ENCODE measurements at regions not wholly inside any gene's neighbourhood (a gene's known extent, or its start where the extent isn't known, plus 50 kb on each side); places are given as distances from the start of the nearest gene placed in this dataset.

DNA sequence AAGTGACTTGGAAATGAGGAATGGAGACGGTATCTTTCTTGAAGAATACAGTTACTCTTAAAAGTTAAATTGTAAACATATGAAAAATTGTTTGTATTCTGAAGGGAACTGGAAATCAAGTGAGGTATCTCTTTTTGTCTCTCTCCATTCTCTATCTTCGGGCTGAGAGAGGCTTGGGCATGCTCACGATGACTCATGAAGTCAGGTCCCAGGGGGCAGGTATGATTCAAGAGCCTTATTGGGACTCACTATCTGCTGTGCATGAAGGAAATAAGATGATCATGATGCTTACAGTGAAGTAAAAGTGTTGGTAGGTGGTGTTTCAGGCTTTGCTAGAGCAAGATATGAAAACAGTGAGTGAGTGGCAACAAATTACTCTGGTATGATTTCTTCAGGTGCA, 200.4 kb upstream of the PITX2 start:
- intact Hi-C loops (cut with DNase I) = no loop called here
- no peak for ATAC-seq (ENCODE audit: poor library complexity)
- DNase-seq = no peak

DNA sequence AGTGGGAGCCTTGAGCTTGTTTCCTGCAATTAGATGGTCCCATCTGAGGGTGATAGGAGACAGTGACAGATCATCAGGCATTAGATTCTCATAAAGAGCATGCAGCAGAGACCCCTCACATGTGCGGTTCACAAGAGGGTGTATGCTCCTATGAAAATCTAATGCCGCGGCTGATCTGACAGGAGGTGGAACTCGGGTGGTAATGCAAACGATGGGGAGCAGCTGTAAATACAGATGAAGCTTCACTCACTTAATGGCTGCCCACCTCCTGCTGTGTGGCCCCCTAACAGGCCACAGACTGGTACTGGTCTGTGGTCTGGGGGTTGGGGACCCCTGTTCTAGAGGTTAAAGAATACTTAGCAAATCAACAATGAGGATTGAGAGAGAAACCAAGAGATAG, 201.5 kb upstream of the PITX2 start:
- DNase-seq (no peak), ATAC-seq (ENCODE audit: poor library complexity) (no peak)
- intact Hi-C loops (cut with DNase I) = no loop called here

- DNase-seq (no peak), ATAC-seq (ENCODE audit: poor library complexity) (no peak)
- intact Hi-C loops (cut with DNase I) = no loop called here
Measured at GRCh38 chr4:110826656-110827055, 203.8 kb upstream of the PITX2 start.

DNA sequence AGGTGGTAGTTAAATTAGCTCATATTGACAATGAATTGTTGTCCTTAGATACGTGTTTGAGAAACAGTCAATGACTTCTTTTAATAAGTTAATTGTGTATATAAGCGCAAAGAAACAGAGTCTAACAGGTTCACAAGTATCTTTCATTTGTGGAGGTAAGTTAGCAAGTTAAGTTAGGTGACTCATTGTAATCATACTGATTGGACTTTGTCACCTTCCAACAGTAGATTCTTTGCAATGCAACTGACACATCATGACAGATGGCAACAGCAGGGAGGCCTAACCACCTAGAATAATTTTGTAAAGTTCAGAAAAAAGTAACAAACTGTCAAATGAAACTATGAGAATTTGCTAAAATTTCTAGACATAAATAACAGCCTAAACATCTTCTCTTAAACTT, 207.6 kb upstream of the PITX2 start:
- ATAC-seq (ENCODE audit: poor library complexity) = no peak
- DNase-seq = no peak
- intact Hi-C loops (cut with DNase I) = no loop called here

GRCh38 chr4:110837896-110838450, 215.1 kb upstream of the PITX2 start:
- intact Hi-C loops (cut with DNase I) = no loop called here
- ATAC-seq (ENCODE audit: poor library complexity) (no peak), DNase-seq (no peak)

GRCh38 chr4:110840221-110840654, 217.4 kb upstream of the PITX2 start:
- ATAC-seq (ENCODE audit: poor library complexity) = no peak
- DNase-seq = no peak
- intact Hi-C loops (cut with DNase I) = no loop called here

- DNase-seq (no peak), ATAC-seq (ENCODE audit: poor library complexity) (no peak)
- intact Hi-C loops (cut with DNase I) = no loop called here
Measured at GRCh38 chr4:110848787-110849186, 225.9 kb upstream of the PITX2 start.

DNA sequence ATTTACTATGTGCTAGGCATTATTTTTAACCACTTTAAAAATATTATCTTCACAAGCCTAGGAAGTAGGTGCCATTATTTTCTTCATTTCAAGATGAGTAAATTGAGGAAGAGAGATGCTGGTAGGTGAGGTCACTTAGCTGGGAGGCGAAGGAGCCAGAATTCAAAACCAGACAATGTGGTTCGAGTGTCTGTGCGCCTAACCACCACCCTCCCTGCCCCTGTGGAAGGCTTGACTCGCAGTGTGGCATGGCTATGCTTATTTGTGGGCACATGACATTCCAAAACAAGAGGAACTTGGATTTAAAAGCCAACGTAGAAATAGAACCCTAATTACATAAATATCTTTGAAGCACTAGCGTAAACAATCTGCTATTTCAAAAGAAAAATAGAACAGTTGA, 226.6 kb upstream of the PITX2 start:
- intact Hi-C loops (cut with DNase I) = no loop called here
- no peak for ATAC-seq (ENCODE audit: poor library complexity)
- no peak for DNase-seq

DNA sequence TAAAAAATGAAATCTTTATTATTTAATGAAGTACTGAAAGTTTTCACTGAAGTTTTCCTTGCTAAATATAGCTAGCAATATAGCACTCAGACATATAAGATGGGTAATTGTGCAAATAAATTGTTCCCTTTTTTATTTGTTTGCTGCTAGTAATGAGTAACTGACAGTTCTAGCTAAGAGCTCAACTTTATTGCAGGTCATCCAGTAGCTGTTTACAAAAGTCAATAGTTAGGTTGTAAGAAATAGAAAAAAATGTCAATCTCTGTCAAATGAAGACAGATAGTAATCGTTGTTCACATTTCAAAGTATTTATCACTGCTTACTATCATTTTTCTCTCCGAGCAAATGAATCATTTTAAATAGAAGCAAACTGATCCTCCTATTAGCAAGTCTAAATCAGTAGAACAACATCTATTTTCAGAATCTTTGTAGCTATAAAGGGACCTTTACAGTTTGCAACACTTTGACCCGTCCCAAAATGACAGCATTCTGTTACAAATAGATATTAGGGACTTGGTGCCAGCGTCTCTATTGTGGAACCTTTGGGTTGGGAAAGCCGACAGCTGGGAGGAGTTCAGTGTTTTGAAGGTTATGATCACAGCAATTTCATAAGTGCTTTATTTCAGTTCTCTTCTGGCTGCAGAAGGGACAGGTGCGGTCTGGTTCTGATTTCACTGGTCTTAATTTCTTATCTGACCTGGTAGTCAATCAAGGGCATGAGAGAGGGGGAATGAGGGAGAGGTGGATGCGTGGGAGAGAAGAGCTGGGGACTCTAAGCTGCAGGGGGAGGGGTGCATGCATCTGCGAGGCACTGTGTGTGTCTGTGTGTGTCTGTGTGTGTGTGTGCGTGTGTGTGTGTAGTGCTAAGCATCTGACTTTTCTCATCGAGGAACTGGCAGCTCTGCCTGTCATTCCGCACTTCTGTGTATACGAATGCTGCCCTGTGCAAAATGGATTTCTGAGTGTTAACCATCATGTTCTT, 227.9 kb upstream of the PITX2 start:
- no peak for DNase-seq
- intact Hi-C loops (cut with DNase I) = no loop called here
- peak; percentile 38 for ATAC-seq (ENCODE audit: poor library complexity)

- intact Hi-C loops (cut with DNase I) = no loop called here
- ATAC-seq (ENCODE audit: poor library complexity) (no peak), DNase-seq (no peak)
Measured at GRCh38 chr4:110851989-110852388, 229.1 kb upstream of the PITX2 start.

- intact Hi-C loops (cut with DNase I) = no loop called here
- DNase-seq = no peak
- ATAC-seq (ENCODE audit: poor library complexity) = no peak
Measured at GRCh38 chr4:110852793-110853192, 229.9 kb upstream of the PITX2 start.

- no peak for DNase-seq
- intact Hi-C loops (cut with DNase I) = no loop called here
- no peak for ATAC-seq (ENCODE audit: poor library complexity)
Measured at GRCh38 chr4:110853242-110853641, 230.4 kb upstream of the PITX2 start.

DNA sequence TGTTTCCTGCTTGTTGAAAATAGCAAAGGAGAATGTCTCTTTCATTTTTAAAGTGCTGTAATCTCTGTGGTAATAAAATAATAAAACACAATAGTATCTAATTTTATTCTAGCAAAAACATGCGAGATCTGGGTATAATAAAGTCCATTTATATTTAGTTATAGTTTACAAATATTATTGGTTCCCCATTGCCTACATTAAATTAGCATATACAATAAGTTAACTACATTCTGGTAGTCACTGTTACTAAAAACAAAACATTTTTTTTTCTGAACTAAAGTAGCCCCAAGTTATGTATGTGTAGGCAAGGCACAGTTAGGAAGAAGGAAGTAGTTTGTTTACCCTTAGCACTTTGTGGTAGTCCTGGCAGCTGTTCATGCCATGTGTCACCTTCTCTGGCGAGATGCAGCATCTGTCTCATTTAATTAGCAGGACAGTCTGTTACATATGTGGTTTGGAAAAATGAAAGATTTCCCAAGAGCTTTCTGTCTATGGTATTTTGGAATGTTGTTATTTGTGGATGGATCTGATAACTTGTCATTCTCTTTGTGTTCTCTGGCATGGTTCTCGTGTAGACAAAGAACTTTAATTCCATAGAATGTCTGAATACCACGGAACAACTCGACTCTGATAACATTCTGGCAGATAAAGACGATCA, 231.3 kb upstream of the PITX2 start:
- intact Hi-C loops (cut with DNase I) = no loop called here
- ATAC-seq (ENCODE audit: poor library complexity) = no peak

GRCh38 chr4:110860125-110860524, 237.2 kb upstream of the PITX2 start:
- intact Hi-C loops (cut with DNase I) = no loop called here
- DNase-seq (no peak), ATAC-seq (ENCODE audit: poor library complexity) (no peak)

More for the DNA sequence above, 231.3 kb upstream of the PITX2 start:
- no peak for DNase-seq

DNA sequence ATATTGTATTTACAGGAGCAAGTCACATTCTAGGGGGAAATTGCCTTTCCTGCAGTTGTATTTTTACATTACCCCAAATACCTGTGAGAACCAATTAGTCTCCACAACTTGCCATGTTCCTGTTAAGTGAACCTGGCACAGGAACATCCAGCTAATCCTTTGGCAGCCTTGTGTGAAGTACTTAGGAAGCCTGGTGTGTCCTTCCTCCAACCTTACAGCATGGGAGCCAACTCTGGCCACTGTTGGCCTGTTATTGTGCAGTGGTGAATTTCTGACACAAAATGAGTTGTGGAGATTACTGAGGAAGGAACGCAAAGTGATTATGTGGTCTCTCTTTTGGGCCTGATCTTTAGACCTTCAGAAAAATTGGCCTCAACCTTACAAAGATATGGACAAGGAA, 238.0 kb upstream of the PITX2 start:
- intact Hi-C loops (cut with DNase I) = no loop called here
- ATAC-seq (ENCODE audit: poor library complexity) (peak; percentile 66), DNase-seq (no peak)

DNA sequence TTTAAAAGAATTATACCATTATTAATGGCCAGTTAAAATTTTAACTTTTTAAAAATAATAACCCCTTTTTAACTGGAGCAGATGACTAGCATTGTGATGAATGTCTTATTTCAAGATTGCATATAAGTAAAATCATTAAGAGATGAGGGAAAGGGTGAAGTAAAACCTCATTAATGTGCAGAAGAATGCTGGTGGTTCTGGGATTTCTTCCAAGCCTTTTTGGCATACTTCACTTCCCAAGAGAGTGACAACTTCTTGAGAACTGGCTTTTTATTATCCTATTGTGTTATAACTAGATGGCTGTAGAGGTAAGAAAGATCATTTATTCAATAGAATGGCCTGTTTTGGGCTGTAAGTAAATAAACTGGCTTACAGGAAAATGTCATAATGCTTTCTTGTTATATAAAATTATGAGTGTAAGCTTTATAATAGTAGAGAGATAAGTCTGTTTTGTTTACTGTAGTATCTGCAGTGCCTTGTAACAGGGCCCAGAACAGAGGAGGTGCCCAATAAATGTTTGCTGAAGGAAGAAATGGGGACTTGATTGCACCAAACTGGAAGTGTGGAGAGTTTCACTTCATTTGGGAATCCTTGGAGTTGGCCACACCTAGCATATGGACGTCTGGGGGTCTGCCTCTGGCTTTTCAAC, 242.9 kb upstream of the PITX2 start:
- no peak for DNase-seq
- intact Hi-C loops (cut with DNase I) = no loop called here
- no peak for ATAC-seq (ENCODE audit: poor library complexity)

- intact Hi-C loops (cut with DNase I) = no loop called here
- DNase-seq = no peak
- ATAC-seq (ENCODE audit: poor library complexity) = no peak
Measured at GRCh38 chr4:110867251-110867960, 244.5 kb upstream of the PITX2 start.

- DNase-seq = no peak
- no peak for ATAC-seq (ENCODE audit: poor library complexity)
- intact Hi-C loops (cut with DNase I) = no loop called here
Measured at GRCh38 chr4:110867981-110868720, 245.3 kb upstream of the PITX2 start.
